HEK293 (cell line): ENCODE measurements at regions not wholly inside any gene's neighbourhood (a gene's known extent, or its start where the extent isn't known, plus 50 kb on each side); places are given as distances from the start of the nearest gene placed in this dataset.
A peak's percentile ranks its signal among the peaks of the same experiment; 100 is the strongest.

Experiments used
- CTCF ChIA-PET: fragments of 350-600 bp; formaldehyde crosslinking; extraction: SDS; loops from one replicate; lab custom pipeline; 2021; ENCODE audit warnings: antibody characterized with exemption; lab: Yijun Ruan, JAX
- POLR2A ChIA-PET: fragments of 300-600 bp; formaldehyde crosslinking; extraction: SDS; loops from one replicate; lab custom pipeline; 2020; ENCODE audit warnings: antibody characterized with exemption, inconsistent platforms; lab: Yijun Ruan, JAX
- H3K27ac ChIP-seq: fragments of 200-500 bp; sonication (Bioruptor generic); 2 replicates; pipeline ENCODE4 v1.5.1; 2014; ENCODE audit warnings: low read depth, low read length, control low read depth, inconsistent platforms; ENCODE audit errors: extremely low read depth
- H3K36me3 ChIP-seq, 2 experiments: fragments of 200-500 bp in 1 of 2; sonication (Bioruptor generic) in 1 of 2; 1 replicate in 1 of 2; 2 replicates in 1 of 2; pipeline ENCODE4 v1.5.1; 2014 to 2017; ENCODE audit warnings: inconsistent platforms in 2 of 2, low read length in 2 of 2; ENCODE audit not compliant: control insufficient read depth in 2 of 2, insufficient read depth in 1 of 2
- H3K4me1 ChIP-seq: fragments of 200-500 bp; sonication (Bioruptor generic); 2 replicates; pipeline ENCODE4 v1.5.1; 2014; ENCODE audit warnings: mild to moderate bottlenecking, low read length, inconsistent platforms; ENCODE audit not compliant: control insufficient read depth, insufficient read depth
- H3K4me3 ChIP-seq: 2 replicates; pipeline ENCODE4 v1.5.1; 2011; ENCODE audit warnings: low read depth, mild to moderate bottlenecking, control low read depth, low read length, moderate library complexity
- H3K9me3 ChIP-seq: fragments of 200-500 bp; sonication (Bioruptor generic); 2 replicates; pipeline ENCODE4 v1.5.1; 2014; ENCODE audit warnings: low read depth, low read length, inconsistent platforms; ENCODE audit not compliant: control insufficient read depth, insufficient read depth
- BCL6B ChIP-seq: fragments of 450-650 bp; formaldehyde crosslinking; IDR thresholded peaks from 2 replicates; pipeline ENCODE4 v1.5.1; 2017; ENCODE audit warnings: missing biosample characterization, missing genetic modification characterization
- GLIS2 ChIP-seq: fragments of 450-650 bp; formaldehyde crosslinking; IDR thresholded peaks from 2 replicates; pipeline ENCODE4 v1.5.1; 2016; ENCODE audit warnings: missing biosample characterization, missing genetic modification characterization
- PRDM10 ChIP-seq: fragments of 450-650 bp; formaldehyde crosslinking; IDR thresholded peaks from 2 replicates; pipeline ENCODE4 v1.5.1; 2016; ENCODE audit warnings: missing biosample characterization, missing genetic modification characterization
- SP2 ChIP-seq: fragments of 450-650 bp; formaldehyde crosslinking; IDR thresholded peaks from 2 replicates; pipeline ENCODE4 v1.5.1; 2016; ENCODE audit warnings: missing biosample characterization, missing genetic modification characterization
- TRIM28 ChIP-seq: IDR thresholded peaks from 2 replicates; pipeline ENCODE4 v1.6.1; 2011; ENCODE audit warnings: low read length, control low read depth, borderline replicate concordance
- YY1 ChIP-seq: fragments of 450-650 bp; formaldehyde crosslinking; IDR thresholded peaks from 2 replicates; pipeline ENCODE4 v1.5.1; 2018; ENCODE audit warnings: missing biosample characterization, missing genetic modification characterization
- ZBTB1 ChIP-seq: fragments of 450-650 bp; formaldehyde crosslinking; IDR thresholded peaks from 2 replicates; pipeline ENCODE4 v1.5.1; 2016; ENCODE audit warnings: missing biosample characterization, missing genetic modification characterization
- ZBTB21 ChIP-seq: fragments of 450-650 bp; formaldehyde crosslinking; IDR thresholded peaks from 2 replicates; pipeline ENCODE4 v1.5.1; 2017; ENCODE audit warnings: missing biosample characterization, missing genetic modification characterization
- ZIC2 ChIP-seq: fragments of 450-650 bp; formaldehyde crosslinking; IDR thresholded peaks from 2 replicates; pipeline ENCODE4 v1.5.1; 2016; ENCODE audit warnings: missing biosample characterization, missing genetic modification characterization
- ZNF174 ChIP-seq: fragments of 450-650 bp; formaldehyde crosslinking; IDR thresholded peaks from 2 replicates; pipeline ENCODE4 v1.5.0; 2017; ENCODE audit warnings: missing biosample characterization, mild to moderate bottlenecking, missing genetic modification characterization
- ZNF202 ChIP-seq: fragments of 450-650 bp; formaldehyde crosslinking; IDR thresholded peaks from 2 replicates; pipeline ENCODE4 v1.5.1; 2016; ENCODE audit warnings: missing biosample characterization, missing genetic modification characterization, borderline replicate concordance
- ZNF211 ChIP-seq: fragments of 450-650 bp; formaldehyde crosslinking; IDR thresholded peaks from 2 replicates; pipeline ENCODE4 v1.5.1; 2016; ENCODE audit warnings: low read depth, missing biosample characterization, missing genetic modification characterization
- ZNF302 ChIP-seq: fragments of 450-650 bp; formaldehyde crosslinking; IDR thresholded peaks from 2 replicates; pipeline ENCODE4 v1.5.1; 2016; ENCODE audit warnings: missing biosample characterization, missing genetic modification characterization, low read depth
- ZNF366 ChIP-seq: fragments of 450-650 bp; formaldehyde crosslinking; conservative IDR thresholded peaks from 2 replicates; pipeline ENCODE4 v1.5.1; 2016; ENCODE audit warnings: missing biosample characterization, missing genetic modification characterization
- ZNF558 ChIP-seq: fragments of 450-650 bp; formaldehyde crosslinking; IDR thresholded peaks from 2 replicates; pipeline ENCODE4 v1.5.1; 2016; ENCODE audit warnings: missing biosample characterization, missing genetic modification characterization
- ZNF639 ChIP-seq: fragments of 450-650 bp; formaldehyde crosslinking; IDR thresholded peaks from 2 replicates; pipeline ENCODE4 v1.5.1; 2016; ENCODE audit warnings: missing biosample characterization, missing genetic modification characterization
- ZNF843 ChIP-seq: fragments of 450-650 bp; formaldehyde crosslinking; IDR thresholded peaks from 2 replicates; pipeline ENCODE4 v1.5.1; 2016; ENCODE audit warnings: missing biosample characterization, missing genetic modification characterization
- ZXDB ChIP-seq: fragments of 450-650 bp; formaldehyde crosslinking; IDR thresholded peaks from 2 replicates; pipeline ENCODE4 v1.5.1; 2016; ENCODE audit warnings: missing biosample characterization, missing genetic modification characterization
- TF ChIP-seq, protein P1 (sequence below): fragments of 450-650 bp; formaldehyde crosslinking; IDR thresholded peaks from 2 replicates; pipeline ENCODE4 v1.5.1; 2016; ENCODE audit warnings: missing biosample characterization, missing genetic modification characterization, low read depth
- TF ChIP-seq, protein P2 (sequence below): fragments of 450-650 bp; formaldehyde crosslinking; IDR thresholded peaks from 2 replicates; pipeline ENCODE4 v1.5.1; 2017; ENCODE audit warnings: missing biosample characterization, missing genetic modification characterization

- H3K4me1 ChIP-seq = peaks cover 3% of the 10 kb centered on the region; the same call in 1 of the 2 replicates
- TF ChIP-seq ZXDB (tag by site-specific recombination) (no peak), ZNF174 (tag by site-specific recombination) (no peak), YY1 (tag by site-specific recombination) (no peak), ZNF639 (no peak), ZNF558 (no peak), ZNF211 (no peak), BCL6B (tag by site-specific recombination) (no peak)
- H3K4me3 ChIP-seq = no peak overlapping the region
- H3K27ac ChIP-seq = no peak overlapping the region
- no peaks in the 10 kb centered on the region for H3K9me3 ChIP-seq
- ChIA-PET CTCF (interaction anchor here (0.7 to 2.0 kb wide), 4 partner anchors 16 to 206 kb away, joined by 3 to 8 read pairs (median 4); no protein-coding TSS in a partner anchor), POLR2A (interaction anchor here (0.5 kb wide), 1 partner anchor 847 kb away, joined by 5 read pairs; no protein-coding TSS in a partner anchor)
- H3K36me3 ChIP-seq = no peaks in the 10 kb centered on the region
Observed at GRCh38 chr1:68326481-68326880, 94.2 kb upstream of the WLS start.

DNA sequence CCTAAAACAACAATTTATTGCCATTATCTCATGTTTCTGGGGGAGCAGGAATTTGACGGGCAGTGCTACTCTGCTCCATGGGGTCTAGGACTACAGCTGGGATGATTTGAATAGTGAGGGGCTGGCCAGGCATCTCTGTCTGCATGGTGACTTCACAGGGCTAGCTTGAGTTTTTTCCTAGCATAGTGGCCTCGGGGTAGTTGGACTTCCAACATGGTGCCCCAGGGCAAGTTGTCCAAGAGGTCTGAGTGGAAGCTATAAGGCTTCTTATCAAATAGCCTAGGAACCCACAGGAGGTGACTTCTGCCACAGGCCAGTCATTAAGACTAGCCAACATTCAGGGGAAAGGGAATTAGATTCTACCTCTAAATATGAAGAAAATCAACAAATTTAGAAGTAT lies 92.0 kb upstream of the WLS start:
- no peaks in the 10 kb centered on the region for H3K4me1 ChIP-seq
- no peaks in the 10 kb centered on the region for H3K9me3 ChIP-seq
- ChIA-PET CTCF (interaction anchor here (0.6 to 2.6 kb wide), 3 partner anchors 21 to 204 kb away, joined by 4 to 12 read pairs (median 8); no protein-coding TSS in a partner anchor), POLR2A (no interaction called here)
- no peaks in the 10 kb centered on the region for H3K36me3 ChIP-seq
- TF ChIP-seq PRDM10 (tag by site-specific recombination) = no peak
- TF ChIP-seq ZIC2 = peak; percentile 40; the same call in 1 of the 2 replicates
- TF ChIP-seq, protein P1, sequence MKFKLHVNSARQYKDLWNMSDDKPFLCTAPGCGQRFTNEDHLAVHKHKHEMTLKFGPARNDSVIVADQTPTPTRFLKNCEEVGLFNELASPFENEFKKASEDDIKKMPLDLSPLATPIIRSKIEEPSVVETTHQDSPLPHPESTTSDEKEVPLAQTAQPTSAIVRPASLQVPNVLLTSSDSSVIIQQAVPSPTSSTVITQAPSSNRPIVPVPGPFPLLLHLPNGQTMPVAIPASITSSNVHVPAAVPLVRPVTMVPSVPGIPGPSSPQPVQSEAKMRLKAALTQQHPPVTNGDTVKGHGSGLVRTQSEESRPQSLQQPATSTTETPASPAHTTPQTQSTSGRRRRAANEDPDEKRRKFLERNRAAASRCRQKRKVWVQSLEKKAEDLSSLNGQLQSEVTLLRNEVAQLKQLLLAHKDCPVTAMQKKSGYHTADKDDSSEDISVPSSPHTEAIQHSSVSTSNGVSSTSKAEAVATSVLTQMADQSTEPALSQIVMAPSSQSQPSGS (tag by site-specific recombination) = no peak
- no peak overlapping the region for H3K27ac ChIP-seq
- no peak overlapping the region for H3K4me3 ChIP-seq

GRCh38 chr1:68322837-68323687 lies 90.7 kb upstream of the WLS start:
- TF ChIP-seq, protein P2, sequence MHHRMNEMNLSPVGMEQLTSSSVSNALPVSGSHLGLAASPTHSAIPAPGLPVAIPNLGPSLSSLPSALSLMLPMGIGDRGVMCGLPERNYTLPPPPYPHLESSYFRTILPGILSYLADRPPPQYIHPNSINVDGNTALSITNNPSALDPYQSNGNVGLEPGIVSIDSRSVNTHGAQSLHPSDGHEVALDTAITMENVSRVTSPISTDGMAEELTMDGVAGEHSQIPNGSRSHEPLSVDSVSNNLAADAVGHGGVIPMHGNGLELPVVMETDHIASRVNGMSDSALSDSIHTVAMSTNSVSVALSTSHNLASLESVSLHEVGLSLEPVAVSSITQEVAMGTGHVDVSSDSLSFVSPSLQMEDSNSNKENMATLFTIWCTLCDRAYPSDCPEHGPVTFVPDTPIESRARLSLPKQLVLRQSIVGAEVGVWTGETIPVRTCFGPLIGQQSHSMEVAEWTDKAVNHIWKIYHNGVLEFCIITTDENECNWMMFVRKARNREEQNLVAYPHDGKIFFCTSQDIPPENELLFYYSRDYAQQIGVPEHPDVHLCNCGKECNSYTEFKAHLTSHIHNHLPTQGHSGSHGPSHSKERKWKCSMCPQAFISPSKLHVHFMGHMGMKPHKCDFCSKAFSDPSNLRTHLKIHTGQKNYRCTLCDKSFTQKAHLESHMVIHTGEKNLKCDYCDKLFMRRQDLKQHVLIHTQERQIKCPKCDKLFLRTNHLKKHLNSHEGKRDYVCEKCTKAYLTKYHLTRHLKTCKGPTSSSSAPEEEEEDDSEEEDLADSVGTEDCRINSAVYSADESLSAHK (tag by site-specific recombination) = no peak
- TF ChIP-seq SP2 (tag by site-specific recombination) (no peak), ZNF366 (tag by site-specific recombination) (no peak), ZNF843 (no peak), GLIS2 (no peak), ZNF202 (tag by site-specific recombination) (no peak), ZBTB21 (no peak), ZNF302 (tag by site-specific recombination) (no peak), ZBTB1 (tag by site-specific recombination) (no peak), TRIM28 (no peak)
- Histone ChIP-seq H3K36me3 (no peaks in the 10 kb centered on the region), H3K4me1 (no peaks in the 10 kb centered on the region), H3K27ac (no peak overlapping the region), H3K4me3 (no peak overlapping the region), H3K9me3 (no peaks in the 10 kb centered on the region)
- CTCF ChIA-PET = interaction anchor here (0.6 to 2.6 kb wide), 3 partner anchors 20 to 203 kb away, joined by 3 to 12 read pairs (median 10); no protein-coding TSS in a partner anchor
- POLR2A ChIA-PET = no interaction called here
